ENCODE measurements at regions not wholly inside any gene's neighbourhood (a gene's known extent, or its start where the extent isn't known, plus 50 kb on each side); places are given as distances from the start of the nearest gene placed in this dataset.

GRCh38 chr20:61024390-61024789 lies 227.7 kb upstream of the CDH4 start:
- no peak for ATAC-seq

GRCh38 chr20:61025536-61025935 lies 226.5 kb upstream of the CDH4 start:
- Histone ChIP-seq H3K4me1 (ENCODE audit: low read depth) (no peaks in the 10 kb centered on the region), H3K36me3 (ENCODE audit: low read depth) (no peaks in the 10 kb centered on the region), H3K9me3 (peaks cover 3% of the 10 kb centered on the region), H3K4me3 (no peak overlapping the region)
- no peak for TF ChIP-seq CTCF (IDR thresholded peaks at IDR 0.05)
- intact Hi-C loops (cut with DNase I, micrococcal nuclease), result no loop called here
- no peak for DNase-seq
- no peak for ATAC-seq

More at GRCh38 chr20:61024390-61024789, 227.7 kb upstream of the CDH4 start:
- intact Hi-C loops (cut with DNase I, micrococcal nuclease), result no loop called here
- no peak for DNase-seq
- no peaks in the 10 kb centered on the region for H3K36me3 ChIP-seq (ENCODE audit: low read depth)
- no peaks in the 10 kb centered on the region for H3K4me1 ChIP-seq (ENCODE audit: low read depth)
- no peak for TF ChIP-seq CTCF (IDR thresholded peaks at IDR 0.05)
- H3K9me3 ChIP-seq, result peaks cover 5% of the 10 kb centered on the region
- no peak overlapping the region for H3K4me3 ChIP-seq

- ATAC-seq (no peak), DNase-seq (no peak)
- Histone ChIP-seq H3K4me1 (ENCODE audit: low read depth) (no peaks in the 10 kb centered on the region), H3K4me3 (no peak overlapping the region), H3K9me3 (peaks cover 3% of the 10 kb centered on the region), H3K36me3 (ENCODE audit: low read depth) (no peaks in the 10 kb centered on the region)
- TF ChIP-seq CTCF (IDR thresholded peaks at IDR 0.05), result no peak
- intact Hi-C loops (cut with DNase I, micrococcal nuclease), result no loop called here
Measured at GRCh38 chr20:61026173-61026572, 225.9 kb upstream of the CDH4 start.

- no peak for DNase-seq
- ATAC-seq, result no peak
- intact Hi-C loops (cut with DNase I, micrococcal nuclease), result no loop called here
- Histone ChIP-seq H3K4me3 (no peak overlapping the region), H3K9me3 (peaks cover 3% of the 10 kb centered on the region), H3K36me3 (ENCODE audit: low read depth) (no peaks in the 10 kb centered on the region), H3K4me1 (ENCODE audit: low read depth) (no peaks in the 10 kb centered on the region)
- TF ChIP-seq CTCF (IDR thresholded peaks at IDR 0.05), result no peak
Measured at GRCh38 chr20:61026731-61027130, 225.3 kb upstream of the CDH4 start.

- TF ChIP-seq CTCF (IDR thresholded peaks at IDR 0.05), result no peak
- intact Hi-C loops (cut with DNase I, micrococcal nuclease), result no loop called here
Measured at GRCh38 chr20:61027218-61027617, 224.8 kb upstream of the CDH4 start.

GRCh38 chr20:61030130-61030529 lies 221.9 kb upstream of the CDH4 start:
- DNase-seq (no peak), ATAC-seq (no peak)
- intact Hi-C loops (cut with DNase I, micrococcal nuclease), result no loop called here
- Histone ChIP-seq H3K4me3 (no peak overlapping the region), H3K9me3 (peaks cover 3% of the 10 kb centered on the region), H3K4me1 (ENCODE audit: low read depth) (no peaks in the 10 kb centered on the region), H3K36me3 (ENCODE audit: low read depth) (no peaks in the 10 kb centered on the region)
- no peak for TF ChIP-seq CTCF (IDR thresholded peaks at IDR 0.05)

More at GRCh38 chr20:61027218-61027617, 224.8 kb upstream of the CDH4 start:
- H3K4me1 ChIP-seq (ENCODE audit: low read depth), result no peaks in the 10 kb centered on the region
- H3K4me3 ChIP-seq, result no peak overlapping the region
- no peak for DNase-seq
- H3K36me3 ChIP-seq (ENCODE audit: low read depth), result no peaks in the 10 kb centered on the region
- no peak for ATAC-seq
- peaks cover 3% of the 10 kb centered on the region for H3K9me3 ChIP-seq
